ENCODE measurements at regions not wholly inside any gene's neighbourhood (a gene's known extent, or its start where the extent isn't known, plus 50 kb on each side); places are given as distances from the start of the nearest gene placed in this dataset.
A peak's percentile ranks its signal among the peaks of the same experiment; 100 is the strongest.

DNA sequence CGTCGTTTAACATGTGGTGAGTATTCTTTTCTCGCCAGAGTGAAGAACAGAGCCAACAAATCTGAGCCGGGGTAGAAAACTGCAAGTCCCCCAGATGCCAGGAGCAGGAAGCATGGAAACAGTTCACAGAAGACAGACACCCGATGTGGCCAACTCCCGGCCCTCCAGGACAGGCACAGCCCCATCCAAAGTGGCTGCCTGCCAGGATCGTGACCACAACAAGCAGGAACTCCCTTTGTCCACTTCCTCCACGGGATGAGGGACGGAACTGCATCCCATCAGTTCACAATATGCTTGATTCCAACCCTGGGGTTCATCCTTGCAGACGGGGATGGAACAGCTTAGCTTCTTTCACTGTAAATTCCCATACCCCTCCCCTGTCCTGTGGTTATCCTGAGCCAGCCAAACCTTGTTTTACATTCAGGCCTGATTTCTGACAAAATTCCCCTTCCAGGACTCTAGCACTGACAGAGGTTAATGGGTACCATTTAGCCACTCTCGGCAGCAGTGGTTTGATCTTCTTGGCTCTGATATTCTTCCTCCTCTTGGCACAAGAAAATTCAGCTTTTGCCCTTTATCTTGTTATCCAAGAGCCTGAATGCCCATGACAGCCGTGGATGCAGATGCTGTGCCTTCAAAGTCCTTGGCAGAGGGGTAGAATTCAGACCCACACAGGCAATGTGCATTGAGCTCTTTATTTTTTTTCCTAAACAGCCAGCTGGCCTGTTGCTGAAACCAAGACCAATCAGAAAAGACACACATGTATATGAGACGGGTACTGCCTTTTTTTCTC, 105.5 kb upstream of the FAM204A start:
- DNase-seq, result peak in 2 of 5 donors; percentile 36 to 77
- Histone ChIP-seq H3K4me3 (ENCODE audit: low read length in 3 of 3) (no peak overlapping the region), H3K4me1 (ENCODE audit: control insufficient read depth in 2 of 3, insufficient read depth in 2 of 3, low read depth in 1 of 3, low read length in 3 of 3) (no peaks in the 10 kb centered on the region), H3K9ac (ENCODE audit: low read length in 3 of 3) (no peak overlapping the region), H3K9me3 (ENCODE audit: control insufficient read depth in 2 of 3, insufficient read depth in 1 of 3, low read length in 3 of 3) (no peaks in the 10 kb centered on the region), H3K27ac (ENCODE audit: low read depth in 2 of 2, low read length in 2 of 2) (no peak overlapping the region), H3K36me3 (ENCODE audit: control insufficient read depth in 2 of 3, insufficient read depth in 3 of 3, low read length in 3 of 3) (no peaks in the 10 kb centered on the region), H3K27me3 (ENCODE audit: control insufficient read depth, insufficient read depth, low read length) (no peaks in the 10 kb centered on the region)
- TF ChIP-seq, protein P1, sequence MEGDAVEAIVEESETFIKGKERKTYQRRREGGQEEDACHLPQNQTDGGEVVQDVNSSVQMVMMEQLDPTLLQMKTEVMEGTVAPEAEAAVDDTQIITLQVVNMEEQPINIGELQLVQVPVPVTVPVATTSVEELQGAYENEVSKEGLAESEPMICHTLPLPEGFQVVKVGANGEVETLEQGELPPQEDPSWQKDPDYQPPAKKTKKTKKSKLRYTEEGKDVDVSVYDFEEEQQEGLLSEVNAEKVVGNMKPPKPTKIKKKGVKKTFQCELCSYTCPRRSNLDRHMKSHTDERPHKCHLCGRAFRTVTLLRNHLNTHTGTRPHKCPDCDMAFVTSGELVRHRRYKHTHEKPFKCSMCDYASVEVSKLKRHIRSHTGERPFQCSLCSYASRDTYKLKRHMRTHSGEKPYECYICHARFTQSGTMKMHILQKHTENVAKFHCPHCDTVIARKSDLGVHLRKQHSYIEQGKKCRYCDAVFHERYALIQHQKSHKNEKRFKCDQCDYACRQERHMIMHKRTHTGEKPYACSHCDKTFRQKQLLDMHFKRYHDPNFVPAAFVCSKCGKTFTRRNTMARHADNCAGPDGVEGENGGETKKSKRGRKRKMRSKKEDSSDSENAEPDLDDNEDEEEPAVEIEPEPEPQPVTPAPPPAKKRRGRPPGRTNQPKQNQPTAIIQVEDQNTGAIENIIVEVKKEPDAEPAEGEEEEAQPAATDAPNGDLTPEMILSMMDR (IDR thresholded peaks at IDR 0.05; ENCODE audit: borderline replicate concordance, extremely low read depth, insufficient read depth), result no peak
- intact Hi-C loops (cut with DNase I), result no loop called here
- no peak for FAIRE-seq

DNA sequence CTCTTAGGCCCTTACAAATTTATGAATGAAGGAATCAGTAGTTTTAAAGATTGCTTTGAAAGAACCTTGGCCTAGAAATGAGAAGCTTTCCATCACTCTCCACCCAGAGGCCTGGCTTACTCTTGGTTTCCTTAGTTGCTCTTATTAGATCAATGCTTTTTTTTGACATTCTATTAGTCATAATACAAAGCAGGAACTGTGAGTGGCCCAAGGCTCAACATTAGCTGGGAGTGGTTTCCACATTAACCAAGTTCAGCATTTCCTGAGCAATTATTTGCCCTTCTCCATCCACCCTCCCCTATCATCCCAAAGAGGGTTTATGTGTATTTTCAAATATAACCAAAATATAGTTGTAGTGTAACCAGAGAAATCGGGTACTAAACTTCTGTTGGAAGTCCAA, 103.4 kb upstream of the FAM204A start:
- Histone ChIP-seq H3K27ac (ENCODE audit: low read depth in 2 of 2, low read length in 2 of 2) (no peak overlapping the region), H3K9me3 (ENCODE audit: control insufficient read depth in 2 of 3, insufficient read depth in 1 of 3, low read length in 3 of 3) (no peaks in the 10 kb centered on the region), H3K4me1 (ENCODE audit: control insufficient read depth in 2 of 3, insufficient read depth in 2 of 3, low read depth in 1 of 3, low read length in 3 of 3) (no peaks in the 10 kb centered on the region), H3K9ac (ENCODE audit: low read length in 3 of 3) (no peak overlapping the region), H3K36me3 (ENCODE audit: control insufficient read depth in 2 of 3, insufficient read depth in 3 of 3, low read length in 3 of 3) (no peaks in the 10 kb centered on the region), H3K27me3 (ENCODE audit: control insufficient read depth, insufficient read depth, low read length) (no peaks in the 10 kb centered on the region), H3K4me3 (ENCODE audit: low read length in 3 of 3) (no peak overlapping the region)
- TF ChIP-seq, protein P1 (IDR thresholded peaks at IDR 0.05; ENCODE audit: borderline replicate concordance, extremely low read depth, insufficient read depth), result no peak
- no peak for FAIRE-seq
- no peak for DNase-seq
- intact Hi-C loops (cut with DNase I), result no loop called here

DNA sequence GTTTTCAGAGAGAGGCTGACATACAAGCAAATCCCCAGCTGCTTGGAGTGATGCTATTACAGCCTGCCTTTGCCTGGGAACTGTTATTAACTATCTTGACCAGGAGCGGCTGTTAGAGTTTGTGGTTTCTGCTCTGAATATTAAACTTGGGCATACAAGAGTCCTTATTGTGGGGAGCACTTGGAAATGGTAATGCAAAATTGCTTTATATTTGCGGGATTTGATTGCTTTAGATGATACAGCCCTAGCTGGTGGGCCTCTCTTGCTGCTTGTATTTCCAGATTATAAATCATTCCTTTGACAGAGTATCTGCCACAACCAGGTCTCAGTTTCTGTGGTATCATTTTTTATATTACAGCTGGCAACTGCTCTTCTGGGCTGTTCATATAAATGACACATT, 101.9 kb upstream of the FAM204A start:
- Histone ChIP-seq H3K27me3 (ENCODE audit: control insufficient read depth, insufficient read depth, low read length) (no peaks in the 10 kb centered on the region), H3K4me1 (ENCODE audit: control insufficient read depth in 2 of 3, insufficient read depth in 2 of 3, low read depth in 1 of 3, low read length in 3 of 3) (no peaks in the 10 kb centered on the region), H3K4me3 (ENCODE audit: low read length in 3 of 3) (no peak overlapping the region), H3K27ac (ENCODE audit: low read depth in 2 of 2, low read length in 2 of 2) (no peak overlapping the region), H3K9ac (ENCODE audit: low read length in 3 of 3) (no peak overlapping the region), H3K9me3 (ENCODE audit: control insufficient read depth in 2 of 3, insufficient read depth in 1 of 3, low read length in 3 of 3) (no peaks in the 10 kb centered on the region), H3K36me3 (ENCODE audit: control insufficient read depth in 2 of 3, insufficient read depth in 3 of 3, low read length in 3 of 3) (no peaks in the 10 kb centered on the region)
- intact Hi-C loops (cut with DNase I), result no loop called here
- no peak for FAIRE-seq
- TF ChIP-seq, protein P1 (IDR thresholded peaks at IDR 0.05; ENCODE audit: borderline replicate concordance, extremely low read depth, insufficient read depth), result no peak
- no peak for DNase-seq
